DND-41 (cell line): ENCODE measurements at regions not wholly inside any gene's neighbourhood (a gene's known extent, or its start where the extent isn't known, plus 50 kb on each side); places are given as distances from the start of the nearest gene placed in this dataset.

Experiments
- ATAC-seq: fragments of 200-7000 bp; cut with Tn5 transposase; 3 replicates; pipeline ENCODE4 v1.9.1; 2021; ENCODE audit warnings: low read depth; ENCODE audit not compliant: insufficient read depth
- DNase-seq: peaks from one replicate; pipeline ENCODE4 v3.0.0-alpha.2; 2020
- H2AFZ ChIP-seq: 2 replicates; pipeline ENCODE4 v1.6.0; 2012; ENCODE audit warnings: low read depth, low read length
- H3K27ac ChIP-seq: 2 replicates; pipeline ENCODE4 v1.5.1; 2012; ENCODE audit warnings: low read length, inconsistent platforms
- H3K27me3 ChIP-seq: fragments of 200-600 bp; sonication (generic); 2 replicates; pipeline ENCODE4 v1.6.0; 2012; ENCODE audit warnings: low read length, mild to moderate bottlenecking, inconsistent platforms; ENCODE audit not compliant: insufficient read depth, poor library complexity
- H3K36me3 ChIP-seq: 2 replicates; pipeline ENCODE4 v1.5.1; 2012; ENCODE audit warnings: low read length, inconsistent platforms; ENCODE audit not compliant: insufficient read depth
- H3K4me1 ChIP-seq: 2 replicates; pipeline ENCODE4 v1.5.1; 2012; ENCODE audit warnings: mild to moderate bottlenecking, low read length; ENCODE audit not compliant: insufficient read depth
- H3K4me2 ChIP-seq: 2 replicates; pipeline ENCODE4 v1.6.0; 2012; ENCODE audit warnings: mild to moderate bottlenecking, moderate library complexity, low read length, inconsistent platforms; ENCODE audit not compliant: insufficient read depth
- H3K4me3 ChIP-seq, 2 experiments: fragments of 200-600 bp in 1 of 2; shearing (Covaris generic) in 1 of 2; 2 replicates each; pipeline ENCODE4 v1.5.1; 2012 to 2016; ENCODE audit warnings: inconsistent platforms in 2 of 2, low read length in 2 of 2, mild to moderate bottlenecking in 2 of 2, low read depth in 1 of 2, moderate library complexity in 1 of 2
- H3K79me2 ChIP-seq: 2 replicates; pipeline ENCODE4 v1.6.0; 2012; ENCODE audit warnings: low read length, inconsistent platforms; ENCODE audit not compliant: insufficient read depth
- H3K9ac ChIP-seq: 2 replicates; pipeline ENCODE4 v1.6.0; 2012; ENCODE audit warnings: low read depth, mild to moderate bottlenecking, inconsistent platforms, low read length, moderate library complexity
- H3K9me3 ChIP-seq: 2 replicates; pipeline ENCODE4 v1.5.1; 2012; ENCODE audit warnings: low read length, moderate library complexity, mild to moderate bottlenecking, inconsistent platforms; ENCODE audit not compliant: insufficient read depth, severe bottlenecking
- H4K20me1 ChIP-seq: 2 replicates; pipeline ENCODE4 v1.6.0; 2012; ENCODE audit warnings: low read length; ENCODE audit not compliant: insufficient read depth
- CTCF ChIP-seq: IDR thresholded peaks from 2 replicates; pipeline ENCODE4 v1.5.1; 2012; ENCODE audit warnings: borderline replicate concordance, low read length, moderate library complexity, mild to moderate bottlenecking; ENCODE audit not compliant: poor library complexity, severe bottlenecking; ENCODE audit errors: extremely low read depth
- EZH2 ChIP-seq: IDR thresholded peaks from 3 replicates; pipeline ENCODE4 v1.6.1; 2012; ENCODE audit warnings: borderline replicate concordance, low read depth, mild to moderate bottlenecking, moderate library complexity, low read length, inconsistent platforms; ENCODE audit not compliant: severe bottlenecking

DNA sequence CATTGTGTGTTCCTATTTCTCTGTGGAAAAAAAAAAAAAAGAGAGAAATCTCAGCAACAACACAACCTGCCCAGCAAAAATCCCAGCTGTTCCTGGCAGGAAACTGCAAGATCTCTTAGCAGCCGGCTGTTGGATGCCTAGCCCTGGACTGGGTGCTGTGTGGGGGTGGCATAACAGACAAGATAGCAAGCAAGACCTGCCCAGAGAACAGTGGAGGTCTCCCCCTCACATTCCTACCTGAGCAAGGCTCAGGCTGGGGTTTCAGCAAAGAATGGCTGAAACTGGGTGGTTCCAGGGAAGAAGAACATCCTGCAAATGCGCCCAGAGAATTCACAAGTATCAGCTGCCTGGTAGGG, 248.8 kb upstream of the ZMIZ1 start:
- ATAC-seq (no peak), DNase-seq (no peak)
- no peak overlapping the region for H3K4me3 ChIP-seq
- H4K20me1 ChIP-seq = no peaks in the 10 kb centered on the region
- H3K27ac ChIP-seq = no peak overlapping the region
- no peaks in the 10 kb centered on the region for H3K9me3 ChIP-seq
- H3K4me1 ChIP-seq = no peaks in the 10 kb centered on the region
- H3K79me2 ChIP-seq = no peaks in the 10 kb centered on the region
- H3K27me3 ChIP-seq = peaks cover 11% of the 10 kb centered on the region
- H3K9ac ChIP-seq = no peak overlapping the region
- H3K4me2 ChIP-seq = no peak overlapping the region
- H2AFZ ChIP-seq = no peak overlapping the region
- TF ChIP-seq EZH2 = no peak
- TF ChIP-seq CTCF = no peak
- H3K36me3 ChIP-seq = no peaks in the 10 kb centered on the region

- no peak for TF ChIP-seq CTCF
- TF ChIP-seq EZH2 = no peak
- no peaks in the 10 kb centered on the region for H3K4me1 ChIP-seq
- no peak overlapping the region for H2AFZ ChIP-seq
- H3K36me3 ChIP-seq = no peaks in the 10 kb centered on the region
- H3K9ac ChIP-seq = no peak overlapping the region
- H3K79me2 ChIP-seq = no peaks in the 10 kb centered on the region
- H3K4me2 ChIP-seq = no peak overlapping the region
- no peaks in the 10 kb centered on the region for H3K9me3 ChIP-seq
- ATAC-seq (no peak), DNase-seq (no peak)
- no peaks in the 10 kb centered on the region for H4K20me1 ChIP-seq
- no peak overlapping the region for H3K27ac ChIP-seq
- H3K27me3 ChIP-seq = peaks cover 17% of the 10 kb centered on the region
- no peak overlapping the region for H3K4me3 ChIP-seq
Observed at GRCh38 chr10:78821052-78821451, 247.7 kb upstream of the ZMIZ1 start.

DNA sequence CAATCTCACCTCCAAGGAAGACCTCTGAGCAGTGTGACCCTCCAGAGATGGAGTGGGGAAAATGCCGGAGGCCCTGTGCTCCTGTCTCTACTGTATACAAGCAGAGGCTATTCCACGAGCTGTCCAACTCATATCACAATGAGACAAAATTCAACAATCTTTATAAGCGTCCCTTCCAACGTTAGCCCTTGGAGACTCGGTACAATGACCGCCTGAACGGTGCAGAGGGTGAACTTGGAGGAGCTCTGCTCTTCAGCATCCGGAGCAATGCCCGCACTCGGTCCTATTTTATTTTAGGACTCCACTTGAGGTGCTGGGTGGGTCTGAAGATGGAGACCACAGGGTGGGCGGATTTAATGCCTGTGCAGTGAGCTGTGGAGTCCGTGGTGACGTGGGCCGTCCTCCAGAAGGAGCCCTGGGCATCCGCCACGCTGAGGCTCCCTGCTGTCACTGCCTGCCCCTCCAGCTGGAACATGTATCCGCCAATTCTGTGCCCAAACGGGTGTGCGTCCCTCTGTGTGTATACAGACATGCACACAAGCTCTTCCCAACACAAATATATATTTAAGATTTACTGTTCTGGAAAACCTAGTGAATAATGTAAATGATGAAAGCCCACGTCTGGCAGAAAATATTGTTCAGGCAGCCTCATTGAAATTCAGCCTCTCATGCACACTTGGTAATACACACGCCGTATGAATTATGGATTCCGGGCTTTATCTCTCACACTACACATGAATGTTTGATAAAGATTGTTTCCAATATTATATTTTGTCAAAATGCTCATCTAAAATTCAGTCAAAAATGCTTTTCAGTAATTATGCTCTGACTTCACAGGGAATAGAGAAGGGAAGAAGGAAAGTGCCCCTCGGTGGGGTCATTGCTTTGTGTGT, 239.9 kb upstream of the ZMIZ1 start:
- no peaks in the 10 kb centered on the region for H3K9me3 ChIP-seq
- no peak overlapping the region for H2AFZ ChIP-seq
- H3K27ac ChIP-seq = no peak overlapping the region
- no peak for ATAC-seq
- no peak overlapping the region for H3K4me3 ChIP-seq
- H3K9ac ChIP-seq = no peak overlapping the region
- H3K27me3 ChIP-seq = peaks cover 14% of the 10 kb centered on the region
- H3K36me3 ChIP-seq = no peaks in the 10 kb centered on the region
- no peaks in the 10 kb centered on the region for H3K4me1 ChIP-seq
- H3K79me2 ChIP-seq = no peaks in the 10 kb centered on the region
- TF ChIP-seq CTCF = no peak
- no peak for TF ChIP-seq EZH2
- DNase-seq = no peak
- H4K20me1 ChIP-seq = no peaks in the 10 kb centered on the region
- no peak overlapping the region for H3K4me2 ChIP-seq
